ENCODE measurements at regions not wholly inside any gene's neighbourhood (a gene's known extent, or its start where the extent isn't known, plus 50 kb on each side); places are given as distances from the start of the nearest gene placed in this dataset.

GRCh38 chr12:33277376-33277775 lies 162.2 kb downstream of the SYT10 start:
- Histone ChIP-seq H3K9me3 (no peaks in the 10 kb centered on the region), H3K27me3 (no peaks in the 10 kb centered on the region), H3K27ac (no peak overlapping the region), H3K4me1 (no peaks in the 10 kb centered on the region), H3K36me3 (no peaks in the 10 kb centered on the region), H3K4me3 (no peak overlapping the region)
- DNase-seq (ENCODE audit: extremely low spot score in 2 of 2) = no peak
- intact Hi-C loops (cut with DNase I) = no loop called here
- TF ChIP-seq CTCF (IDR thresholded peaks at IDR 0.05) (no peak), POLR2AphosphoS5 (IDR thresholded peaks at IDR 0.05; ENCODE audit: insufficient read depth in 1 of 2, low read depth in 1 of 2) (no peak), POLR2A (IDR thresholded peaks at IDR 0.05) (no peak)

GRCh38 chr12:33267641-33268040 lies 172.0 kb downstream of the SYT10 start:
- H3K27me3 ChIP-seq = no peaks in the 10 kb centered on the region
- no peak for DNase-seq (ENCODE audit: extremely low spot score in 2 of 2)

GRCh38 chr12:33265900-33266299 lies 173.7 kb downstream of the SYT10 start:
- DNase-seq (ENCODE audit: extremely low spot score in 2 of 2) = no peak
- intact Hi-C loops (cut with DNase I) = no loop called here

More at GRCh38 chr12:33267641-33268040, 172.0 kb downstream of the SYT10 start:
- intact Hi-C loops (cut with DNase I) = no loop called here
- Histone ChIP-seq H3K9me3 (no peaks in the 10 kb centered on the region), H3K27ac (no peak overlapping the region), H3K36me3 (no peaks in the 10 kb centered on the region), H3K4me3 (no peak overlapping the region), H3K4me1 (no peaks in the 10 kb centered on the region)
- no peak for TF ChIP-seq POLR2A (IDR thresholded peaks at IDR 0.05)
- no peak for TF ChIP-seq POLR2AphosphoS5 (IDR thresholded peaks at IDR 0.05; ENCODE audit: insufficient read depth in 1 of 2, low read depth in 1 of 2)
- no peak for TF ChIP-seq CTCF (IDR thresholded peaks at IDR 0.05)

GRCh38 chr12:33265033-33265731 lies 174.4 kb downstream of the SYT10 start:
- H3K4me1 ChIP-seq = no peaks in the 10 kb centered on the region

More at GRCh38 chr12:33265900-33266299, 173.7 kb downstream of the SYT10 start:
- Histone ChIP-seq H3K27me3 (no peaks in the 10 kb centered on the region), H3K9me3 (no peaks in the 10 kb centered on the region), H3K4me3 (no peak overlapping the region), H3K27ac (no peak overlapping the region), H3K36me3 (no peaks in the 10 kb centered on the region), H3K4me1 (no peaks in the 10 kb centered on the region)
- TF ChIP-seq CTCF (IDR thresholded peaks at IDR 0.05) = no peak
- no peak for TF ChIP-seq POLR2AphosphoS5 (IDR thresholded peaks at IDR 0.05; ENCODE audit: insufficient read depth in 1 of 2, low read depth in 1 of 2)
- TF ChIP-seq POLR2A (IDR thresholded peaks at IDR 0.05) = no peak

More at GRCh38 chr12:33265033-33265731, 174.4 kb downstream of the SYT10 start:
- no peak overlapping the region for H3K27ac ChIP-seq
- H3K4me3 ChIP-seq = no peak overlapping the region
- no peak for DNase-seq (ENCODE audit: extremely low spot score in 2 of 2)
- TF ChIP-seq CTCF (IDR thresholded peaks at IDR 0.05) (no peak), POLR2AphosphoS5 (IDR thresholded peaks at IDR 0.05; ENCODE audit: insufficient read depth in 1 of 2, low read depth in 1 of 2) (no peak), POLR2A (IDR thresholded peaks at IDR 0.05) (no peak)
- no peaks in the 10 kb centered on the region for H3K9me3 ChIP-seq
- H3K27me3 ChIP-seq = no peaks in the 10 kb centered on the region
- intact Hi-C loops (cut with DNase I) = no loop called here
- H3K36me3 ChIP-seq = no peaks in the 10 kb centered on the region
